ENCODE measurements at regions not wholly inside any gene's neighbourhood (a gene's known extent, or its start where the extent isn't known, plus 50 kb on each side); places are given as distances from the start of the nearest gene placed in this dataset.

DNA sequence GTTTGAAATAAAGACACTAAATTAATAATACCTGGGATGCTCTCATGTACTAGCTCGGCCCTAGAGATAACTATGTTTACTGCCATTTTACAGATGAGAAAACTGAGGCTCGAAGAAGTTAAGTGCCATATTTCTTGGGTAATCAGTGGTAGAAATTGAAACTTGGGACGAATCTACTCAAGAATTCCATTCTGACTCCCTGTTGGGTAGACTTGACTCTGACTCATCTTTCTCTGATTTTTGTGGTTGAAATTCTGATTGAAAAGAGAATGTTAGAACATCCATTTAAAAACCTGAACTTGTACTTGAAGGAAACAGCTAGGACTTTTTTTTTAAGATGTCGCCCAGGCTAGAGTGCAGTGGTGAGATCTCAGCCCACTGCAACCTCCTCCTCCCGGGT is 50.1 kb upstream of the NSUN7 start:
- H3K23ac ChIP-seq (ENCODE audit: insufficient read length, low read depth, low read length): no peak overlapping the region
- no peak overlapping the region for H2BK20ac ChIP-seq (ENCODE audit: low read depth, low read length, poor library complexity, severe bottlenecking)
- H3K27ac ChIP-seq (ENCODE audit: insufficient read length, low read depth, low read length): no peak overlapping the region
- no peaks in the 10 kb centered on the region for H3K79me2 ChIP-seq (ENCODE audit: insufficient read depth, low read length)
- Mint-ChIP-seq H3K9me3 (peaks cover 0 to 3% of the 10 kb centered on the region in 2 experiments; a peak in 1 of 5 replicates), H3K36me3 (ENCODE audit: insufficient read depth in 1 of 3, low read depth in 3 of 3) (no peaks in the 10 kb centered on the region), H3K4me1 (peaks cover 7 to 22% of the 10 kb centered on the region in 2 experiments), H3K27me3 (ENCODE audit: low read depth) (peaks cover 16% of the 10 kb centered on the region), H3K27ac (no peak overlapping the region), H3K4me3 (no peak overlapping the region)
- H4K8ac ChIP-seq (replicated peaks; ENCODE audit: insufficient read length, low read depth, low read length): no peak overlapping the region
- H4K91ac ChIP-seq (ENCODE audit: insufficient read length, low read depth, low read length): no peak overlapping the region
- H3K9ac ChIP-seq (ENCODE audit: extremely low read depth, insufficient read length, low read length): no peak overlapping the region
- DNase-seq: no peak
- no peak overlapping the region for H3T11ph ChIP-seq (ENCODE audit: low read length)
- H3K79me1 ChIP-seq (ENCODE audit: insufficient read depth, low read depth, low read length, poor library complexity, severe bottlenecking): no peaks in the 10 kb centered on the region
- no peak overlapping the region for H3K4me2 ChIP-seq (ENCODE audit: insufficient read depth, insufficient read length, low read length)
- no peak overlapping the region for H2BK12ac ChIP-seq (ENCODE audit: insufficient read length, low read depth, low read length)
- H3K56ac ChIP-seq (ENCODE audit: insufficient read length, low read depth, low read length): no peak overlapping the region
- no peak overlapping the region for H4K5ac ChIP-seq (ENCODE audit: insufficient read length, low read depth, low read length)
- H3K14ac ChIP-seq (ENCODE audit: insufficient read depth, low read length): no peak overlapping the region
- H3K18ac ChIP-seq (ENCODE audit: insufficient read length, low read depth, low read length): no peak overlapping the region
- no peaks in the 10 kb centered on the region for H3K9me3 ChIP-seq (ENCODE audit: control insufficient read depth, low read depth, low read length)
- WGBS (ENCODE audit: extremely low coverage, insufficient read length, low lambda C conversion rate): no CpG with 5 or more reads among the region's 5 CpGs
- H2AK5ac ChIP-seq (ENCODE audit: insufficient read length, low read length): no peak overlapping the region
- no peak overlapping the region for H2BK120ac ChIP-seq (ENCODE audit: low read depth, low read length, poor library complexity, severe bottlenecking)
- no peak overlapping the region for H3K4ac ChIP-seq (ENCODE audit: low read depth, low read length)
- no peaks in the 10 kb centered on the region for H3K4me1 ChIP-seq (ENCODE audit: insufficient read depth, low read length)
- H2BK5ac ChIP-seq (ENCODE audit: insufficient read length, low read length): no peak overlapping the region
- H2BK15ac ChIP-seq (ENCODE audit: low read depth, low read length): no peak overlapping the region
- TF ChIP-seq, protein P1, sequence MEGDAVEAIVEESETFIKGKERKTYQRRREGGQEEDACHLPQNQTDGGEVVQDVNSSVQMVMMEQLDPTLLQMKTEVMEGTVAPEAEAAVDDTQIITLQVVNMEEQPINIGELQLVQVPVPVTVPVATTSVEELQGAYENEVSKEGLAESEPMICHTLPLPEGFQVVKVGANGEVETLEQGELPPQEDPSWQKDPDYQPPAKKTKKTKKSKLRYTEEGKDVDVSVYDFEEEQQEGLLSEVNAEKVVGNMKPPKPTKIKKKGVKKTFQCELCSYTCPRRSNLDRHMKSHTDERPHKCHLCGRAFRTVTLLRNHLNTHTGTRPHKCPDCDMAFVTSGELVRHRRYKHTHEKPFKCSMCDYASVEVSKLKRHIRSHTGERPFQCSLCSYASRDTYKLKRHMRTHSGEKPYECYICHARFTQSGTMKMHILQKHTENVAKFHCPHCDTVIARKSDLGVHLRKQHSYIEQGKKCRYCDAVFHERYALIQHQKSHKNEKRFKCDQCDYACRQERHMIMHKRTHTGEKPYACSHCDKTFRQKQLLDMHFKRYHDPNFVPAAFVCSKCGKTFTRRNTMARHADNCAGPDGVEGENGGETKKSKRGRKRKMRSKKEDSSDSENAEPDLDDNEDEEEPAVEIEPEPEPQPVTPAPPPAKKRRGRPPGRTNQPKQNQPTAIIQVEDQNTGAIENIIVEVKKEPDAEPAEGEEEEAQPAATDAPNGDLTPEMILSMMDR (conservative IDR thresholded peaks at IDR 0.05): no peak
- no peaks in the 10 kb centered on the region for H3K23me2 ChIP-seq (ENCODE audit: insufficient read length, low read depth, low read length, poor library complexity, severe bottlenecking)
- H2AFZ ChIP-seq (ENCODE audit: low read length): no peak overlapping the region
- H4K20me1 ChIP-seq (ENCODE audit: control insufficient read depth, insufficient read depth, insufficient read length): no peaks in the 10 kb centered on the region
- no peaks in the 10 kb centered on the region for H3K27me3 ChIP-seq (ENCODE audit: insufficient read depth, low read length)
